HCT116 (cell line): ENCODE measurements at regions not wholly inside any gene's neighbourhood (a gene's known extent, or its start where the extent isn't known, plus 50 kb on each side); places are given as distances from the start of the nearest gene placed in this dataset.

Source experiments
- ATAC-seq: fragments of 200-7000 bp; cut with Tn5 transposase; 2 replicates; pipeline ENCODE4 v1.9.1; 2020; ENCODE audit warnings: mild to moderate bottlenecking, moderate library complexity
- BruUV-seq: library from RNA; stranded (reverse); fragments of 400-500 nt; replicated peaks from 2 replicates; lab custom pipeline; 2021; lab: Mats Ljungman, UMichigan
- CTCF ChIA-PET: fragments of 300-600 bp; sonication (Branson Sonifier 250); formaldehyde crosslinking; loops from one replicate; lab custom pipeline; 2021; ENCODE audit warnings: antibody characterized with exemption; lab: Charles Lee
- POLR2A ChIA-PET: fragments of 300-600, 350-600 bp; sonication (Branson Sonifier 250); formaldehyde crosslinking; loops from one replicate; lab custom pipeline; 2021; ENCODE audit warnings: antibody characterized with exemption; lab: Charles Lee
- RAD21 ChIA-PET, 2 experiments: fragments of 300-600 bp; sonication (Branson Sonifier 250); formaldehyde crosslinking; loops; one replicate each; lab custom pipeline; 2023; ENCODE audit warnings: low total read pairs in 2 of 2; ENCODE audit not compliant: uncharacterized antibody in 2 of 2, unreplicated experiment in 2 of 2, low non-redundant PET in 1 of 2; lab: Charles Lee
- DNase-seq: peaks from one replicate; pipeline ENCODE4 v3.0.0-alpha.2; 2010; ENCODE audit warnings: low read depth, low spot score
- H2AFZ ChIP-seq: fragments of 200-600 bp; shearing (Covaris generic), sonication (generic); 2 replicates; pipeline ENCODE4 v1.6.1; 2017; ENCODE audit warnings: low read depth, mixed run types, mixed read lengths, antibody characterized with exemption, low read length; ENCODE audit not compliant: poor library complexity, severe bottlenecking
- H3K27ac ChIP-seq: 2 replicates; pipeline ENCODE4 v1.5.1; 2012; ENCODE audit warnings: low read depth, low read length
- H3K27me3 ChIP-seq: fragments of 200-600 bp; sonication (generic); 2 replicates; pipeline ENCODE4 v1.6.1; 2016; ENCODE audit warnings: mixed run types, low read length, mixed read lengths; ENCODE audit not compliant: insufficient read depth
- H3K36me3 ChIP-seq, 2 experiments: fragments of 200-500 bp in 1 of 2; fragments of 200-600 bp in 1 of 2; sonication (Bioruptor generic) in 1 of 2; sonication (generic) in 1 of 2; 2 replicates each; pipeline versions ENCODE4 v1.5.1 to v1.6.1; 2014 to 2016; ENCODE audit warnings: low read length in 2 of 2, inconsistent platforms in 1 of 2, mixed read lengths in 1 of 2, mixed run types in 1 of 2; ENCODE audit not compliant: insufficient read depth in 2 of 2, control insufficient read depth in 1 of 2
- H3K4me1 ChIP-seq, 2 experiments: fragments of 200-600 bp in 1 of 2; sonication (generic) in 1 of 2; 2 replicates each; pipeline versions ENCODE4 v1.5.1 to v1.6.1; 2012 to 2017; ENCODE audit warnings: low read length in 2 of 2, inconsistent platforms in 1 of 2, mild to moderate bottlenecking in 1 of 2, mixed read lengths in 1 of 2, mixed run types in 1 of 2, moderate library complexity in 1 of 2; ENCODE audit not compliant: insufficient read depth in 2 of 2, control insufficient read depth in 1 of 2
- H3K4me2 ChIP-seq: fragments of 200-600 bp; sonication (generic); 2 replicates; pipeline ENCODE4 v1.6.1; 2017; ENCODE audit warnings: mixed run types, low read length, mixed read lengths
- H3K4me3 ChIP-seq, 2 experiments: fragments of 200-600 bp in 1 of 2; sonication (generic) in 1 of 2; replicated peaks in 1 of 2; 2 replicates each; pipeline ENCODE4 v1.5.1; 2011 to 2016; ENCODE audit warnings: low read length in 2 of 2, control low read depth in 1 of 2, low read depth in 1 of 2, mild to moderate bottlenecking in 1 of 2, mixed read lengths in 1 of 2, mixed run types in 1 of 2
- H3K79me2 ChIP-seq: fragments of 200-600 bp; sonication (generic); 2 replicates; pipeline ENCODE4 v1.6.1; 2017; ENCODE audit warnings: mild to moderate bottlenecking, mixed run types, low read length, moderate library complexity, mixed read lengths; ENCODE audit not compliant: insufficient read depth
- H3K9ac ChIP-seq: fragments of 200-600 bp; sonication (generic); 2 replicates; pipeline ENCODE4 v1.6.1; 2016; ENCODE audit warnings: low read length, mixed read lengths
- H3K9me2 ChIP-seq: fragments of 200-600 bp; sonication (generic), shearing (Covaris generic); 2 replicates; pipeline ENCODE4 v1.6.1; 2017; ENCODE audit warnings: mixed run types, mild to moderate bottlenecking, moderate library complexity; ENCODE audit not compliant: insufficient read depth
- H3K9me3 ChIP-seq, 2 experiments: fragments of 200-500 bp in 1 of 2; fragments of 200-600 bp in 1 of 2; sonication (Bioruptor generic) in 1 of 2; sonication (generic) in 1 of 2; 2 replicates each; pipeline ENCODE4 v1.6.1; 2014 to 2017; ENCODE audit warnings: low read length in 2 of 2, mixed read lengths in 2 of 2, inconsistent platforms in 1 of 2, low read depth in 1 of 2, mild to moderate bottlenecking in 1 of 2, mixed run types in 1 of 2, moderate library complexity in 1 of 2; ENCODE audit not compliant: control insufficient read depth in 1 of 2, insufficient read depth in 1 of 2
- H4K20me1 ChIP-seq: fragments of 200-600 bp; sonication (generic), shearing (Covaris generic); 2 replicates; pipeline ENCODE4 v1.6.1; 2017; ENCODE audit warnings: mixed run types, mild to moderate bottlenecking, moderate library complexity; ENCODE audit not compliant: insufficient read depth
- CBX3 ChIP-seq: IDR thresholded peaks from 2 replicates; pipeline ENCODE4 v1.6.1; 2012; ENCODE audit warnings: low read depth
- CTCF ChIP-seq, 3 experiments: fragments of 200-600 bp in 1 of 3; sonication (generic) in 1 of 3; IDR thresholded peaks in 2 of 3; conservative IDR thresholded peaks in 1 of 3; 2 replicates each; pipeline ENCODE4 v1.5.1; 2012 to 2017; ENCODE audit warnings: low read depth in 2 of 3, low read length in 2 of 3, antibody characterized with exemption in 1 of 3, borderline replicate concordance in 1 of 3, control low read depth in 1 of 3, mild to moderate bottlenecking in 1 of 3, mixed read lengths in 1 of 3, mixed run types in 1 of 3, moderate library complexity in 1 of 3; ENCODE audit not compliant: insufficient read depth in 1 of 3
- EZH2 ChIP-seq: fragments of 200-600 bp; sonication (generic); IDR thresholded peaks from 2 replicates; pipeline ENCODE4 v1.6.1; 2017; ENCODE audit warnings: antibody characterized with exemption, mixed run types
- EZH2phosphoT487 ChIP-seq: fragments of 200-600 bp; IDR thresholded peaks from 2 replicates; pipeline ENCODE4 v1.6.1; 2018; ENCODE audit warnings: antibody characterized with exemption, borderline replicate concordance
- FOSL1 ChIP-seq: IDR thresholded peaks from 2 replicates; pipeline ENCODE4 v1.6.1; 2012; ENCODE audit warnings: low read depth
- POLR2A ChIP-seq: IDR thresholded peaks from 2 replicates; pipeline ENCODE4 v1.7.0; 2011; ENCODE audit warnings: borderline replicate concordance; ENCODE audit not compliant: insufficient read depth, insufficient read length; ENCODE audit errors: extremely low read depth
- RAD21 ChIP-seq: IDR thresholded peaks from 2 replicates; pipeline ENCODE4 v1.6.1; 2012; ENCODE audit warnings: low read depth, mild to moderate bottlenecking
- REST ChIP-seq: IDR thresholded peaks from 2 replicates; pipeline ENCODE4 v1.6.1; 2012; ENCODE audit warnings: low read depth
- TCF7L2 ChIP-seq: IDR thresholded peaks from 2 replicates; pipeline ENCODE4 v1.7.0; 2011; ENCODE audit warnings: borderline replicate concordance, inconsistent platforms; ENCODE audit not compliant: insufficient read depth, insufficient read length; ENCODE audit errors: extremely low read depth
- ZNF274 ChIP-seq: fragments of 200-500 bp; sonication (Bioruptor generic); IDR thresholded peaks from 2 replicates; pipeline ENCODE4 v1.6.1; 2014; ENCODE audit warnings: mild to moderate bottlenecking, low read depth, low read length, inconsistent platforms
- intact Hi-C: fragments of 100-400 bp; cut with micrococcal nuclease; formaldehyde crosslinking; loops from 2 replicates; pipeline ENCODE4 v1.10.0; 2022

GRCh38 chr12:5236022-5236640 lies 192.5 kb downstream of the KCNA5 start:
- Histone ChIP-seq H3K27me3 (no peaks in the 10 kb centered on the region), H3K9ac (no peak overlapping the region), H3K79me2 (no peaks in the 10 kb centered on the region), H3K9me2 (no peaks in the 10 kb centered on the region), H3K9me3 (no peaks in the 10 kb centered on the region), H3K4me1 (no peaks in the 10 kb centered on the region), H4K20me1 (no peaks in the 10 kb centered on the region), H3K4me3 (no peak overlapping the region), H3K27ac (no peak overlapping the region), H3K36me3 (no peaks in the 10 kb centered on the region), H3K4me2 (no peak overlapping the region), H2AFZ (no peak overlapping the region)
- BruUV-seq = no TSS peak
- TF ChIP-seq POLR2A (no peak), ZNF274 (no peak), REST (no peak), RAD21 (no peak), FOSL1 (no peak), TCF7L2 (no peak)
- ChIA-PET POLR2A (no interaction called here), RAD21 (no interaction called here), CTCF (no interaction called here)
- DNase-seq (no peak), ATAC-seq (no peak)
- intact Hi-C loops = no loop called here

- H3K9me2 ChIP-seq = no peaks in the 10 kb centered on the region
- no peaks in the 10 kb centered on the region for H4K20me1 ChIP-seq
- no peak overlapping the region for H3K4me2 ChIP-seq
- intact Hi-C loops = no loop called here
- ChIA-PET RAD21 (no interaction called here), CTCF (no interaction called here), POLR2A (no interaction called here)
- H3K27ac ChIP-seq = no peak overlapping the region
- H3K9me3 ChIP-seq = no peaks in the 10 kb centered on the region
- no peaks in the 10 kb centered on the region for H3K27me3 ChIP-seq
- no TSS peak for BruUV-seq
- DNase-seq (no peak), ATAC-seq (no peak)
- no peak overlapping the region for H3K4me3 ChIP-seq
- no peak overlapping the region for H2AFZ ChIP-seq
- no peaks in the 10 kb centered on the region for H3K4me1 ChIP-seq
- no peaks in the 10 kb centered on the region for H3K36me3 ChIP-seq
- H3K79me2 ChIP-seq = no peaks in the 10 kb centered on the region
- no peak overlapping the region for H3K9ac ChIP-seq
- no peak for TF ChIP-seq CBX3
- TF ChIP-seq EZH2 = no peak
- no peak for TF ChIP-seq CTCF (IDR thresholded peaks at IDR 0.05 in 2 of 3, conservative IDR thresholded peaks at IDR 0.05 in 1 of 3; ENCODE audit: borderline replicate concordance in 1 of 3, insufficient read depth in 1 of 3, low read depth in 2 of 3, low read length in 2 of 3)
- TF ChIP-seq REST = no peak
- TF ChIP-seq EZH2phosphoT487 = no peak
- TF ChIP-seq POLR2A = no peak
Measured at GRCh38 chr12:5242440-5242839, 189.5 kb upstream of the NTF3 start.
